ENCODE measurements at regions not wholly inside any gene's neighbourhood (a gene's known extent, or its start where the extent isn't known, plus 50 kb on each side); places are given as distances from the start of the nearest gene placed in this dataset.
"Not testable (repeated sequence)": the region's sequence is repeated elsewhere in the genome, so short reads cannot be mapped to it uniquely, and the experiment has no call there.

GRCh38 chr3:139189943-139190342, 145.3 kb upstream of the PRR23C start:
- CTCF ChIA-PET (ENCODE audit: unreplicated experiment): no interaction called here
- no TSS peak for BruUV-seq (replicated peaks)
- Histone ChIP-seq H4K20me1 (ENCODE audit: insufficient read depth, low read length) (no peaks in the 10 kb centered on the region), H3K36me3 (ENCODE audit: insufficient read depth, low read length) (no peaks in the 10 kb centered on the region), H3K4me2 (ENCODE audit: low read length) (no peak overlapping the region), H3K79me2 (ENCODE audit: insufficient read depth, low read depth, low read length) (no peaks in the 10 kb centered on the region), H3K9me2 (ENCODE audit: insufficient read depth, low read length) (no peaks in the 10 kb centered on the region), H3K4me3 (ENCODE audit: low read depth, low read length, poor library complexity, severe bottlenecking) (no peak overlapping the region), H3K9me3 (ENCODE audit: low read length) (no peaks in the 10 kb centered on the region), H2AFZ (ENCODE audit: low read length) (no peak overlapping the region), H3K4me1 (ENCODE audit: insufficient read depth, low read length, poor library complexity, severe bottlenecking) (no peaks in the 10 kb centered on the region), H3K27ac (ENCODE audit: low read depth, low read length, poor library complexity, severe bottlenecking) (no peak overlapping the region)
- POLR2A ChIA-PET: interaction anchor here (0.6 kb wide), 1 partner anchor 34 kb away, joined by 4 read pairs; no protein-coding TSS in a partner anchor
- DNase-seq (ENCODE audit: low spot score): no peak
- intact Hi-C loops (cut with micrococcal nuclease; ENCODE audit: unreplicated experiment): no loop called here
- no peak for TF ChIP-seq CTCF (conservative IDR thresholded peaks at IDR 0.05; ENCODE audit: low read length)
- no peak for TF ChIP-seq EZH2phosphoT487 (IDR thresholded peaks at IDR 0.05; ENCODE audit: borderline replicate concordance, low read depth, low read length)

GRCh38 chr3:139194421-139194820, 149.4 kb upstream of the MRPS22 start:
- H4K20me1 ChIP-seq (ENCODE audit: insufficient read depth, low read length); CTCF ChIA-PET (ENCODE audit: unreplicated experiment); BruUV-seq (replicated peaks); H3K4me2 ChIP-seq (ENCODE audit: low read length); H3K4me1 ChIP-seq (ENCODE audit: insufficient read depth, low read length, poor library complexity, severe bottlenecking); H3K79me2 ChIP-seq (ENCODE audit: insufficient read depth, low read depth, low read length); H3K4me3 ChIP-seq (ENCODE audit: low read depth, low read length, poor library complexity, severe bottlenecking); intact Hi-C loops (cut with micrococcal nuclease; ENCODE audit: unreplicated experiment); H3K36me3 ChIP-seq (ENCODE audit: insufficient read depth, low read length); H3K27ac ChIP-seq (ENCODE audit: low read depth, low read length, poor library complexity, severe bottlenecking); H3K9me3 ChIP-seq (ENCODE audit: low read length); POLR2A ChIA-PET; DNase-seq (ENCODE audit: low spot score); H3K9me2 ChIP-seq (ENCODE audit: insufficient read depth, low read length); H2AFZ ChIP-seq (ENCODE audit: low read length): not testable (repeated sequence)

GRCh38 chr3:139196146-139196545, 147.7 kb upstream of the MRPS22 start:
- intact Hi-C loops (cut with micrococcal nuclease; ENCODE audit: unreplicated experiment); H3K79me2 ChIP-seq (ENCODE audit: insufficient read depth, low read depth, low read length); H2AFZ ChIP-seq (ENCODE audit: low read length); H3K27ac ChIP-seq (ENCODE audit: low read depth, low read length, poor library complexity, severe bottlenecking); CTCF ChIA-PET (ENCODE audit: unreplicated experiment); H3K9me2 ChIP-seq (ENCODE audit: insufficient read depth, low read length); H3K36me3 ChIP-seq (ENCODE audit: insufficient read depth, low read length); POLR2A ChIA-PET; H3K4me1 ChIP-seq (ENCODE audit: insufficient read depth, low read length, poor library complexity, severe bottlenecking); H3K4me2 ChIP-seq (ENCODE audit: low read length); H4K20me1 ChIP-seq (ENCODE audit: insufficient read depth, low read length); H3K9me3 ChIP-seq (ENCODE audit: low read length); BruUV-seq (replicated peaks); H3K4me3 ChIP-seq (ENCODE audit: low read depth, low read length, poor library complexity, severe bottlenecking); DNase-seq (ENCODE audit: low spot score): not testable (repeated sequence)

GRCh38 chr3:139197251-139197650, 146.6 kb upstream of the MRPS22 start:
- no peak for TF ChIP-seq EZH2phosphoT487 (IDR thresholded peaks at IDR 0.05; ENCODE audit: borderline replicate concordance, low read depth, low read length)
- TF ChIP-seq CTCF (conservative IDR thresholded peaks at IDR 0.05; ENCODE audit: low read length): no peak
- Histone ChIP-seq H3K9me2 (ENCODE audit: insufficient read depth, low read length) (no peaks in the 10 kb centered on the region), H3K9me3 (ENCODE audit: low read length) (no peaks in the 10 kb centered on the region), H3K36me3 (ENCODE audit: insufficient read depth, low read length) (no peaks in the 10 kb centered on the region), H3K4me2 (ENCODE audit: low read length) (no peak overlapping the region), H3K79me2 (ENCODE audit: insufficient read depth, low read depth, low read length) (no peaks in the 10 kb centered on the region), H4K20me1 (ENCODE audit: insufficient read depth, low read length) (no peaks in the 10 kb centered on the region), H3K4me1 (ENCODE audit: insufficient read depth, low read length, poor library complexity, severe bottlenecking) (no peaks in the 10 kb centered on the region), H2AFZ (ENCODE audit: low read length) (no peak overlapping the region), H3K27ac (ENCODE audit: low read depth, low read length, poor library complexity, severe bottlenecking) (no peak overlapping the region), H3K4me3 (ENCODE audit: low read depth, low read length, poor library complexity, severe bottlenecking) (no peak overlapping the region)
- ChIA-PET CTCF (ENCODE audit: unreplicated experiment) (no interaction called here), POLR2A (interaction anchor here (0.5 kb wide), 1 partner anchor 174 kb away, joined by 4 read pairs; no protein-coding TSS in a partner anchor)
- intact Hi-C loops (cut with micrococcal nuclease; ENCODE audit: unreplicated experiment): no loop called here
- BruUV-seq (replicated peaks): no TSS peak
- no peak for DNase-seq (ENCODE audit: low spot score)
